Colonic mucosa (tissue), 4 donors: ENCODE measurements at regions not wholly inside any gene's neighbourhood (a gene's known extent, or its start where the extent isn't known, plus 50 kb on each side); places are given as distances from the start of the nearest gene placed in this dataset.

Source experiments
- DNase-seq: peaks from one replicate; pipeline ENCODE4 v3.0.0-alpha.2; 2020
- H3K27ac ChIP-seq: fragments of 200-600 bp; one replicate; pipeline ENCODE4 v1.8.0; 2021
- H3K27me3 ChIP-seq: fragments of 200-600 bp; one replicate; pipeline ENCODE4 v1.8.0; 2021
- H3K36me3 ChIP-seq: fragments of 200-600 bp; one replicate; pipeline ENCODE4 v1.8.0; 2021
- H3K4me1 ChIP-seq: fragments of 200-600 bp; one replicate; pipeline ENCODE4 v1.8.0; 2021; ENCODE audit warnings: mild to moderate bottlenecking
- H3K4me3 ChIP-seq: fragments of 200-600 bp; one replicate; pipeline ENCODE4 v1.8.0; 2021
- H3K9ac ChIP-seq, 2 donors: one replicate each; pipeline ENCODE4 v1.7.0; 2013; ENCODE audit warnings: control low read depth in 2 of 2, low read depth in 2 of 2, low read length in 2 of 2
- H3K9me3 ChIP-seq: fragments of 200-600 bp; one replicate; pipeline ENCODE4 v1.8.0; 2021
- CTCF ChIP-seq: fragments of 200-600 bp; IDR thresholded peaks from one replicate; pipeline ENCODE4 v1.8.0; 2022; ENCODE audit warnings: antibody characterized with exemption, mild to moderate bottlenecking
- intact Hi-C: fragments of 100-400 bp; cut with DNase I; formaldehyde crosslinking; loops from one replicate; pipeline ENCODE4 v1.14.1; 2022
- donor health status: healthy.
- donor health status: DM: no; HTN: no; CAD: no.
- donor health status: DM: no; HTN: no; CAD: no.

DNA sequence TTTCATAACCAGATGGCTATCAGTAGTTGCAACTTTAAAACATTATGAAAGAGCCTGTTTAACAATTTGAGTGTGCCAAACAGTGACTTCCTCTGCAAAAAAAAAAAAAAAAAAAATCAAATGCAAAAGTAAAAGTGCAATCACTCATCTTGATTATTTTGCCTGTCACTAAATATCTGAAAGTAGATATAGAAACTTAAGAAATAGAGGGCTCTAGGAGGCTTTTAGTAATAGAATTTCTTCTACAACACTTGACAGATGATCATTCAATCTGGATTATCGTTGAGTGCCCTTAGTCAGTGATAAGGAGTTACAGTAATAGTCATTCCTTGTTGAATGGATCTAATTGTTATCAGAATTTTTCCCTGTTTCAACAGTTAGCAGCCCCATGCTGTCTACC lies 101.8 kb downstream of the CETN3 start:
- Histone ChIP-seq H3K27me3 (no peaks in the 10 kb centered on the region), H3K9ac (no peak overlapping the region), H3K36me3 (no peaks in the 10 kb centered on the region), H3K9me3 (no peaks in the 10 kb centered on the region), H3K27ac (no peak overlapping the region), H3K4me1 (no peaks in the 10 kb centered on the region), H3K4me3 (no peak overlapping the region)
- no peak for TF ChIP-seq CTCF
- no peak for DNase-seq
- intact Hi-C loops, result no loop called here

GRCh38 chr5:90307322-90307721 lies 102.2 kb downstream of the CETN3 start:
- no peaks in the 10 kb centered on the region for H3K4me1 ChIP-seq
- H3K27me3 ChIP-seq, result no peaks in the 10 kb centered on the region
- H3K9me3 ChIP-seq, result no peaks in the 10 kb centered on the region
- no peaks in the 10 kb centered on the region for H3K36me3 ChIP-seq
- TF ChIP-seq CTCF, result no peak
- H3K27ac ChIP-seq, result no peak overlapping the region
- no peak overlapping the region for H3K4me3 ChIP-seq
- H3K9ac ChIP-seq, result no peak overlapping the region
- intact Hi-C loops, result no loop called here
- no peak for DNase-seq

GRCh38 chr5:90306613-90307012 lies 102.9 kb downstream of the CETN3 start:
- intact Hi-C loops, result no loop called here

DNA sequence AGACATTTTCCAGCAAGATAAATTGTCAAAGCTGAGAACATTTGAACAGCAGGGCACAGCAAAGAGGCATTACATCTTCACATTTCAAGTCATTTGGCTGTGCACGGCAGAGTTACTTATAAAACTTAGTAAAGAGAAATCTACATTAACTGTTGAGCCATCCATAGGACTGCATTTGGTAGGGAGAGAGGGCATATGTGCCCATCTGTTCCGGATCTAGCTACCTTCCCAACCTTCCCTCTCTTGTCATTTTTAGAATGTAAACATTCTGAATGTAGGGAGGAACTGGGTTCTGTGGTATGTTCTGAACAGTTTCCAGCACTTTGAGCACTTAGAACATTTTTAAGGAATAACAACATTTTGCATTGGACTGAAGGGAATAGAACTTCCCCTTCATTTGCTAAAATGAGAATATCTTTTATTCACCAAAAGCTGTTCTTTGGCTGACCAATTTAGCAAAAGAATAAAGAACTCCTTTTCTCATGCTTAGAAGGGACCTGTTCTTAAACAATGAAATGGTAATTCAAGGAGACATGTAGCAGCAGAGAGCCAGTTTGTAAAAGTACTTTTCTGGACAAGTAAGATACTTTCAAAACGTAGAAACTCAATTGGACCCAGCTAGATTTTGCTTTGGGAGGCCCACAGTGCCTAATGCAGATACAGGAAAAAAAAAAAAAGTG lies 104.4 kb downstream of the CETN3 start:
- DNase-seq, result no peak
- H3K4me1 ChIP-seq, result no peaks in the 10 kb centered on the region
- no peak for TF ChIP-seq CTCF
- H3K27me3 ChIP-seq, result no peaks in the 10 kb centered on the region
- no peak overlapping the region for H3K27ac ChIP-seq
- no peak overlapping the region for H3K9ac ChIP-seq
- no peaks in the 10 kb centered on the region for H3K9me3 ChIP-seq
- H3K36me3 ChIP-seq, result no peaks in the 10 kb centered on the region
- intact Hi-C loops, result no loop called here
- H3K4me3 ChIP-seq, result no peak overlapping the region

More at GRCh38 chr5:90306613-90307012, 102.9 kb downstream of the CETN3 start:
- Histone ChIP-seq H3K27ac (no peak overlapping the region), H3K9me3 (no peaks in the 10 kb centered on the region), H3K4me1 (no peaks in the 10 kb centered on the region), H3K27me3 (no peaks in the 10 kb centered on the region), H3K4me3 (no peak overlapping the region), H3K9ac (no peak overlapping the region), H3K36me3 (no peaks in the 10 kb centered on the region)
- TF ChIP-seq CTCF, result no peak
- no peak for DNase-seq

GRCh38 chr5:90301248-90301647 lies 108.3 kb downstream of the CETN3 start:
- H3K9ac ChIP-seq, result no peak overlapping the region
- no peaks in the 10 kb centered on the region for H3K27me3 ChIP-seq
- no peak overlapping the region for H3K4me3 ChIP-seq
- no peak for TF ChIP-seq CTCF
- H3K36me3 ChIP-seq, result no peaks in the 10 kb centered on the region
- H3K27ac ChIP-seq, result no peak overlapping the region
- no peak for DNase-seq
- intact Hi-C loops, result no loop called here
- no peaks in the 10 kb centered on the region for H3K4me1 ChIP-seq
- no peaks in the 10 kb centered on the region for H3K9me3 ChIP-seq
